Stomach (tissue), 4 donors: ENCODE measurements at regions not wholly inside any gene's neighbourhood (a gene's known extent, or its start where the extent isn't known, plus 50 kb on each side); places are given as distances from the start of the nearest gene placed in this dataset.

Source experiments
- EP300 ChIP-seq: sonication (generic); formaldehyde crosslinking; IDR thresholded peaks from one replicate; pipeline ENCODE4 v1.6.1; 2017; ENCODE audit warnings: antibody characterized with exemption
- POLR2A ChIP-seq, 4 donors: fragments of 450-650 bp; IDR thresholded peaks; one replicate each; pipeline ENCODE4 v1.6.1; 2016; ENCODE audit warnings: antibody characterized with exemption in 4 of 4, control low read depth in 2 of 4, mild to moderate bottlenecking in 1 of 4, moderate library complexity in 1 of 4
- POLR2AphosphoS5 ChIP-seq, 3 donors: sonication (generic); formaldehyde crosslinking; IDR thresholded peaks; one replicate each; pipeline ENCODE4 v1.6.1; 2016; ENCODE audit warnings: antibody characterized with exemption in 3 of 3
- TF ChIP-seq, protein P1 (sequence below), 7 experiments: fragments of 450-650 bp in 4 of 7; fragments of 200-600 bp in 3 of 7; sonication (generic) in 3 of 7; IDR thresholded peaks; one replicate each; pipeline ENCODE4 v1.5.1; 2016 to 2019; ENCODE audit warnings: antibody characterized with exemption in 7 of 7, control low read depth in 2 of 7, mild to moderate bottlenecking in 1 of 7

DNA sequence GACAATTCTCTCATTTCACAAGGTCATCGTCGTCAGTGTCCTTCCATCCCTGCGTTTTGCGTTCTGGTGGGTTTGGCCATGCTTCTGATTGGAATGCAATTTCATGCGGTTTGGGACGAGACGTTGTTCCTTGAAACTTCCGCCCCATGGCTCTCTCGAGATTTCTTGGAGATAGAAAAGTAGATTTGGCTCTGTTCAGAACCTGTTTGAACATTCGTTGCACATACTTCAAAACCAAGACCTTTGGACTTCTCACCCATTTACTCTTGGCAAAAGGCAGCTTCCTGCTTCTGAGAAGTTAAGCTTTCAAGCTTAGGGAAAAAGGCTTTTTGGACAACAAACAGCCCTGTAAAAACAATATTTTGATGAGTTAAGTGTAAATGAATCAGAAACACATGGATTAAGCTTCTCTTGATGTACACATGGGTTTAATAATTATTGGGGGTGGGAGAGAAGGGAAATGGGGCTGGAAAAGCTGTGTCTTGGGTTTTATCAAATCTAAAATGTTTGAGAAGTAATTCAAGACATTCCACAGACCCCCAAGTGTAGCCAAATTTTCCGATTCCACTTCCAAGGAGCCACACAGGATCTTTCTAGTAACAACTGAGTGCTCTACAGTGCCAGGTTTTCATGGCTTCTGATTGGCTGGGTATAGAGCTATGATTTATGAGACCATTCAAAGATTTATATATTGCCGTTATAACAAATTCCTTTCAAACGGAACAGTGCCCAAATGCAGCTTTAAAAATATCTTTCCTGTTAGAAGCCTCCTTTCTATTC lies 467.2 kb downstream of the MED13L start:
- TF ChIP-seq, protein P1, sequence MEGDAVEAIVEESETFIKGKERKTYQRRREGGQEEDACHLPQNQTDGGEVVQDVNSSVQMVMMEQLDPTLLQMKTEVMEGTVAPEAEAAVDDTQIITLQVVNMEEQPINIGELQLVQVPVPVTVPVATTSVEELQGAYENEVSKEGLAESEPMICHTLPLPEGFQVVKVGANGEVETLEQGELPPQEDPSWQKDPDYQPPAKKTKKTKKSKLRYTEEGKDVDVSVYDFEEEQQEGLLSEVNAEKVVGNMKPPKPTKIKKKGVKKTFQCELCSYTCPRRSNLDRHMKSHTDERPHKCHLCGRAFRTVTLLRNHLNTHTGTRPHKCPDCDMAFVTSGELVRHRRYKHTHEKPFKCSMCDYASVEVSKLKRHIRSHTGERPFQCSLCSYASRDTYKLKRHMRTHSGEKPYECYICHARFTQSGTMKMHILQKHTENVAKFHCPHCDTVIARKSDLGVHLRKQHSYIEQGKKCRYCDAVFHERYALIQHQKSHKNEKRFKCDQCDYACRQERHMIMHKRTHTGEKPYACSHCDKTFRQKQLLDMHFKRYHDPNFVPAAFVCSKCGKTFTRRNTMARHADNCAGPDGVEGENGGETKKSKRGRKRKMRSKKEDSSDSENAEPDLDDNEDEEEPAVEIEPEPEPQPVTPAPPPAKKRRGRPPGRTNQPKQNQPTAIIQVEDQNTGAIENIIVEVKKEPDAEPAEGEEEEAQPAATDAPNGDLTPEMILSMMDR (IDR thresholded peaks at IDR 0.05): no peak
- TF ChIP-seq EP300 (no peak), POLR2AphosphoS5 (IDR thresholded peaks at IDR 0.05) (no peak), POLR2A (IDR thresholded peaks at IDR 0.05) (no peak)
